ENCODE measurements at regions not wholly inside any gene's neighbourhood (a gene's known extent, or its start where the extent isn't known, plus 50 kb on each side); places are given as distances from the start of the nearest gene placed in this dataset.

DNA sequence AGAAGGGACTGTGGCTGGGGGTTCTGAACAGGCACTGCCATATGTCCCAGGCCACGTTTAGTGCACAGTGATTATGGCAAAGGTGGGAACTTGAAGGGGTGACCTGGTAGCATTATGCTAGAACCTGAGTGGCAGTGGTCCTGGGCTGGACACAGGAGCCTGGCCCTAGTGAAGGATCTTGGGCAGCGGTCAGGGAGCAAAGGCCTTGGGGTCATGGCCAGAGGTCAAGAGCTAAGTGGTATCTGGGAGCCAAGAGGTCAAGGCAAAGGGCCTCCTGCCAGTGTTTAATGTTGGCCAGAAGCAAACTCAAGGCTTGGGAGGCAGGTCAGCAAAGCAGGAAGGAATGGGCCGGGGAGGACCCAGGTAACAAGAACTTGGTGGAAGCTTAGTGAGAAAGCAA, 254.5 kb downstream of the CDH26 start:
- DNase-seq (ENCODE audit: low read depth in 2 of 2), result no peak

GRCh38 chr20:60213126-60213893, 255.1 kb downstream of the CDH26 start:
- DNase-seq (ENCODE audit: low read depth in 2 of 2), result no peak

- DNase-seq (ENCODE audit: low read depth in 2 of 2), result no peak
These were observed 256.9 kb downstream of the CDH26 start for GRCh38 chr20:60214901-60215815.

DNA sequence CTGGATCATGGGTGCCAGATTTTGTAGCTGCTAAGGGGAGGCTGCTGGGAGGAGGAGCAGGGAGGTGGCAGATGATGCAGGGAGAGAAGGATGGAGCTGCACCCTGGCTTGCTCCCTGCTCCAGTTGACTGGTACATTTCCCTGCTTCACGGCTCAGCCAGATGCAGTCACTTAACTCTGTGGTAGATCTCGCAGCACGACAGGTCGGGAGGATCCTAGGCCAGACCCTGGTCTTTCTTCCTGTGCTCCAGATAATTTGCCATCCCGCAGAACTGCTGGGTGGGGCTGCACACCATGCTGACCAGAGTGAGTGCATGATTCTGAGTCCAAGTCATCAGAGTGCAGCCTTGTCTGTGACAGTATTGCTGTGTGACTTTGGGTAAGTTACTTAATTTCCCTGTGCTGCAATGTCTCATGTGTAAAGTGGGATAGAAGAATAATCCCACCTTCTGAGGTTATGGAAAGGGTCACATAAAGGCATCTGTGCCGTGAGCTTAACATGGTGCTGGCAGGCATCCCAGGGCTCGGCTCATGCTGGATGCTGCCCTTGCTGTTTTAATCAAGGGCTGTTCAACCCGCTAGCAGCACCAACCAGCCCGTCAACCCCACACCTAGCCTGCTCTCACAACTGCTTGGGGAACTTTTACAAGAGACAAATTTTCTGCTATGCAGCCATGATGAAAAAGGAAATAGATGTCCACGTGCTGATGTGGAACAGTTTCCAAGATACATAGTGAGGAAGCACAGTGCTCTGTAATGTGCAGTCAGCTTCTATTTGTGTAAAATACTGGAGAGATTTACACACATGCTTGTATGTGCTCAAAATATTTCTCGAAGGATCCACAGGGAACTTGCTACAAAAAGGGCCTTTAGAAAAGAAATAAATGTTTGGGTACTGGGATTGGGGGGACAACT, 257.9 kb downstream of the CDH26 start:
- no peak for DNase-seq (ENCODE audit: low read depth in 2 of 2)

GRCh38 chr20:60219231-60219630, 261.0 kb downstream of the CDH26 start:
- no peak for DNase-seq (ENCODE audit: low read depth in 2 of 2)

DNA sequence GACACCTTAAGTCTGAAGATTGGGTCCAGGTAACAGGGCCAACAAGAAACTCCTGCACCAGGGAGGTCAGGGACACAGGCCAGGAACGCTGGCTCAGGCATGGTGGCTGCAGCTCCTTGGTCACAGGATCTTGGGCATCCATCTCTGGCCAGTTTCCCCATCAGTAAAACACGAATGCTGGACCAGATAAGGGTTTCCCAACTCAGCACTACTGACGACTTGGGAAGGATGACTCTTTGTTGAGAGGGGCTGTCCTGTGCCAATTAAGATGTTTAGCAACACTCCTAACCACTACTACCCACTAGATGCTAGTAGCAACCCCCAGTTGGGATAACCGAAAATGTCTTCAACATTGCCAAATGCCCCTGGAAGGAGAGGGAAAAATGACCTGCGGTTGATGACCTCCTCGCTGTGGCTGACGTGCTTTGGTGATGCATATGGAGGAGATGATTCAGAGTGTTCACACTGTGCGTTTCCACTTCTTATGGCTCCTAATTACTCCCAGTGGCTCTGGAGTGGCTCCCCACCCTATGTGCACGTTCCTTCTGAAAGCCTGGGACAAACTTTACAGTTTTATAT, 261.9 kb downstream of the CDH26 start:
- DNase-seq (ENCODE audit: low read depth in 2 of 2), result no peak

DNA sequence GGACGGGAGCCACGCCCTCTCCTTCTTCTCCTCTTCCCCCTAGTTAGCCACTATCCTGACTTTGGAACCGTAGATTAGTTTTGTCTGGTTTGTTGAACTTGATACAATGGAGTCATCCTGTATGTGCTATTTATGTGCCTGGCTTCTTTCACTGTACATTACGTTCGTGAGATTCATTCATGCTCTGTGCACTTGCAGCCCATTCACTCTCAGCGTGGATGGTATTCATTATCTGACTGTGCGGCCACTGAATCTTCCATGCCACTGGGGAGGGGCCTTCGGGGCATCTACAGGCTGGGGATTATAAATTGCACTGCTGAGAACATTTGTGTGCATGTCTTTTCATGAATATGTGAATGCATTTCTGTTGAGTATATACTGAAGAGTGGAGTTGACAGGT, 262.5 kb downstream of the CDH26 start:
- no peak for DNase-seq (ENCODE audit: low read depth in 2 of 2)

DNA sequence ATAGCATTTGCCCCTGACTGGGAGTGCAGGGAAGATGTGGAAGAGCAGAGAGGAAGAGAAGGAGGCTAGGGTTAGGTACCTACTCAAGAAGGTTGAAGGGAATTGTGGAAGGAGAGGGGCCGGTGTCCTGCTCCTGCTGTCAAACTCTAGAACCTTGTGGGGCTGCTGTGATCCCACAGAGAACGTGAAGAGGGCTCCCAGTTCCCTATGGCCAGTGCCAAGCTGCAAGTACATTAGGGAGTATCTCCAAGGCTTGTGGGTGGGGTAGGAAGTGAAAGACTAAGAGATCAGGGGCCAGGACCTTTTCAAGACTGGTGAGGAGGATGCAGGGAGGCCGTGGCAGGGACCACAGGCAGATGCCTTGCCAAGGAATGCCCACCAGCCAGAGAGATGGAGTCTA, 263.4 kb downstream of the CDH26 start:
- no peak for DNase-seq (ENCODE audit: low read depth in 2 of 2)

- no peak for DNase-seq (ENCODE audit: low read depth in 2 of 2)
These were observed 264.3 kb downstream of the CDH26 start for GRCh38 chr20:60222497-60222896.

DNA sequence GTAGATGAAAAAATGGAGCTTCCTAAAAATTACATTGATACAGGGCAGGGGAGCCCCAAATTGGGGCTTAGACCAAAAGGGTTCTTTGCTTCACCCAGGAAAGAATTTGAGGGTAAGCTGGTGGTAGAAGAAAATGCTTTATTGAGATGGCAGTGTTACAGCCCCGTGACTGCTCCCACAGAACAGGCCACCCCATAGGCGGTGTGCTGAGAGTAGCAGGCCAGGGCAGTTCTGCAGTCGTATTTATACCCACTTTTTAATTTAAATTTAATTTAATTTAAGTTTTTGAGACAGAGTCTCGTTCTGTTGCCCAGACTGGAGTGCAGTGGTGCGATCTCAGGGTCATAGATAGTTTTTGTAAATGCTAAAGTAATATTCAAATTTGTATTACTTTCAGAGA, 265.0 kb downstream of the CDH26 start:
- no peak for DNase-seq (ENCODE audit: low read depth in 2 of 2)

DNA sequence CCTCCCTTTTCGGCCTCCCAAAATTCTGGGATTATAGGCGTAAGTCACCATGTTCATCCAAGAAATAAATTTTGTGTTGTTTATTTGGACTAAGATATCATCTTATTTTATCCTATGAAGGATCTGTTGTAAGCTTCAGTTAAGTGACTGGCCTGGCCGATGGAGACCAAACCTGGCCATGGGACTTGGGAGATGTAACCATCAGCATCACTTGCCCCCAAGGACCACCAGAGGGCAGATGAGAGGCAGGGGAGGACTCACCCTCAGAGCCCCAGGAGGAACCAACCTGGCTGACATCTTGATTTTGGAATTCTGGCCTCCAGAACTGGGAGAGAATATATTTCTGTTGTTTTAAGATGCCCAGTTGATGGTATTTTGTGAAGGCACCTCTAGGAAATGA, 266.7 kb downstream of the CDH26 start:
- no peak for DNase-seq (ENCODE audit: low read depth in 2 of 2)

- DNase-seq (ENCODE audit: low read depth in 2 of 2), result no peak
These were observed 270.0 kb downstream of the CDH26 start for GRCh38 chr20:60228255-60228654.

DNA sequence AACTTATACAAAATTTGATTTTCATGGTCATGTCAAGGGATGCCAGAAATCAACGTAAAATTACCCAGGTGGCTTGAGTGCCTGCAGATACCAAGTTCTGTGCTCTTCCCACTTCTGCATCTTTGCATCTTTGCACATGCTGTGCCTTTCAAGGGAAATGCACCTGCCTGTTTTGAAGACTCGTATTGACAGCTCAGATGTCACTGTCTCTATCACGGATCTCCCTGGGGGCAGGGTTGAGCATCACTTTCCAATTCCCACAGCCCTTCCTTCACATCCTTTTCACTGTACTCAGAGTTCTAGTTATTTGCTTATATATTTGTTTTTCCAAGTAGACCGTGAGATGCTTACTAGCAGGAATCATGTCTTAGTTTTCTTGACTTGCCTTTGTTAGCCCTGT, 274.2 kb downstream of the CDH26 start:
- no peak for DNase-seq (ENCODE audit: low read depth in 2 of 2)

DNA sequence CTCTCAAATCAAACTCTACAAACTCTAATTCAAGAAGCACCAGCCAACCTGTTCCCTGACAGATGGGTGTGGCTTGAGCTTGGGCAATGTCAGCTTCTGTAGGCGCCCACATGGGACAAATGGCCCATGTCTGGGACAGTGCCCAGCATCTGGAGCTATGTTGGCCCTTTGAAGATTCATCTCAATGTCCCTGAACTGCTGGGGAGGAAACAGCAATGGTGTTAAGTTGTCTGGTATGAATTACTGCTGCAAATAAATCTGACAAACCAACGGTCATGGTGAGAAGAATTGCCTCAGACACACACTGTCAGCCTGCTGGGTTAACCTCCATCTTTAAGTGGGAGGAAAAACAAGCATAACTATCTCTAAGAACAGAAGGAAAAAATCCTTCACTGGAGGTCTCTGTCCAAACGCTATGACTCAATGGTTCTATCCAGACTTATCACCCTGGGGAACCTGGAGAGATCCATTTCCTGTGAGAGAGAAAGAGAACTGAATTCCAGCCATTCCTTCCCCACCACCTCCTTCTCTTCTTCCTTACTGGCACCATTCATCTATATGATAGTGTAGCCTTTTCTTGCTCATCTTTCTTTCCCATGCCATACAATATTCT, 274.9 kb downstream of the CDH26 start:
- DNase-seq (ENCODE audit: low read depth in 2 of 2), result no peak

DNA sequence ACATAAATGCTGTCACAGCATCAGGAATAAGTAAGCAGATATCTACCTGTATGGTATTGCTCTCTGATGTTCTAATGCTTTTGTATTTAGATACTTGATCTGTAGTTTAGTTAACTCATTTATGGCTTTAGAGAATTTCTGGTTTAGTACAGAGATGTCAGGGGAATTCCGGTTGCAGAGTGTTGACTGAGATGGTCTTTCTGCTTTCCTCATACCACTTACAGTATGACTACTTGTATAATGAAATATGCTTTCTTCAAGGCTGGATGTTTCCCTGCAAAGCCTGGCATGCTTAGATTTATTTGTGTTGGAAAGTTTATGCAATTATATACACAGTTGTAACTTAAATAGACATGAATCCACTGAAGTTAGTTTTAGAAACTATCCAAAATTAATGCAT, 278.4 kb downstream of the CDH26 start:
- DNase-seq (ENCODE audit: low read depth in 2 of 2), result no peak

- no peak for DNase-seq (ENCODE audit: low read depth in 2 of 2)
These were observed 279.8 kb downstream of the CDH26 start for GRCh38 chr20:60237981-60238380.

GRCh38 chr20:60238992-60239660, 280.9 kb downstream of the CDH26 start:
- no peak for DNase-seq (ENCODE audit: low read depth in 2 of 2)

GRCh38 chr20:60239956-60240355, 281.7 kb downstream of the CDH26 start:
- DNase-seq (ENCODE audit: low read depth in 2 of 2), result no peak

DNA sequence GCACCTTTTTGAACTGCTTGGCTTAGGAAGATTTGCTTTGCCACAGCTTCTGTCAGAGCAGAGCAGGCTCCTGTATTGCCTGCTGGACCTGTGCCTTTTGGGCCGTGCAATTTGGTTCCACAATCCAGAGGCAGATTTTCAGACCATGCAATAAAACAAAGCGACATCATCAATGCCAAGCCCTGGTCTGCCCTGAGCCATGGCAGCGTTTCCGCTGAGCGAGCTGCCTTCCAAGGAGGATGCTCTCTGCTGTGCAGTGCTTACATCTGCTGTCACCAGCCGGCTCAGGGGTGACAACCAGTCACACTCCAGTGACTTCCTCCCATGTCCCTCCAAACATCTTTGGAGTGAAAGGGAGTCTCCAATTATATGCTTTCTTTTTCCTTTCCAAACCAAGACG, 282.2 kb downstream of the CDH26 start:
- DNase-seq (ENCODE audit: low read depth in 2 of 2), result no peak

- DNase-seq (ENCODE audit: low read depth in 2 of 2), result no peak
These were observed 282.8 kb downstream of the CDH26 start for GRCh38 chr20:60240986-60241385.

Measured in stimulated activated CD4-positive, alpha-beta T cell treated with anti-CD3 and anti-CD28 coated beads, Interleukin-4, amount 100 ng/mL, for 48 hours (primary cell).